GM12874 (cell line): ENCODE measurements at regions not wholly inside any gene's neighbourhood (a gene's known extent, or its start where the extent isn't known, plus 50 kb on each side); places are given as distances from the start of the nearest gene placed in this dataset.

Experiments used
- CTCF ChIP-seq: IDR thresholded peaks from 2 replicates; pipeline ENCODE4 v1.5.1; 2011; ENCODE audit warnings: low read depth, mild to moderate bottlenecking, control low read depth, low read length, moderate library complexity; ENCODE audit not compliant: insufficient read depth

DNA sequence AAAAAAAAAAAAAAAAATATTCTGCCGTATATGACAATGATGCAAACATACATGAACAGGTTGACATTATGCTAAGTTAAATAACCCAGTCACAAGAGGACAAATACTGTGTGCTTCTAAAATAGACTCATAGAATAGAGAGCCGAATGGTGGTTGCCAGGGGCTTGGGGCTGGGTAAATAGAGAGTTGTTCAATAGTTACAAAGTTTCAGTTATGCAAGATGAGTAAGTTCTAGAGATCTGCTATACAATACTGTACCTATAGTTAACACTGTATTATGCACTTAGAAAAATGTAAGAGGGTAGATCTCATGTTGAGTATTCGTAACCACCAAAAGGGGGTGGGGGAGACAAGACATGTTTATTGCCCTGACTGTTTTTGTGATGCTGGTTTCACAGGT is 77.1 kb upstream of the GNAI1 start:
- TF ChIP-seq CTCF = no peak

- TF ChIP-seq CTCF = no peak
Observed at GRCh38 chr7:80054356-80054755, 80.3 kb upstream of the GNAI1 start.

GRCh38 chr7:80053124-80053523 is 81.5 kb upstream of the GNAI1 start:
- TF ChIP-seq CTCF = no peak

DNA sequence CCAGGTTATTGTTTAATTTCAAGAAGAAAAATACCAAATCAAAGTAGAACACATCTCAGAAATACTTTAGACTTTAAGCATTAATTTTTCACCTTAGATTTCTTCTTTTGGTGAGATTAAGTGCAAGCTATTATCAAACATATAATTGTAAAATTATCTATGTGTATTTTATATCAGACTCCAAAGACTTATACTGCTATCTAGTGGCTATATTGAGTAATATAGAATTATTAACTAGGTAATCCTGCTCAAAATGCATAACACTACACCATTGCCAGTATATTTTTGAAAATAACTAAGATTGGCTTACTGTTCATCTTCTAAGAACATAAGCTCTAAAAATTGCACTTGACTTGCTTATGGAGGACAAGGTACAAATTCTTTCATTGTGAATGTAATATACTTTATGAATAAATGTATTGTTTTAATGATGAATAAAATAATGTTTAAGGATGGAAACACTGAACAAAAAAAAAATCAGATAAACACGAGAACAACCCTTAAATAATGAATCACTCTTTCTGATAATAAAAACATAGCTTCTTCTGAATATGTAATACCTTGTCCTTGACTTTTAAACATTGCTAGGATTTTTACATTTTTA is 86.7 kb upstream of the GNAI1 start:
- no peak for TF ChIP-seq CTCF

DNA sequence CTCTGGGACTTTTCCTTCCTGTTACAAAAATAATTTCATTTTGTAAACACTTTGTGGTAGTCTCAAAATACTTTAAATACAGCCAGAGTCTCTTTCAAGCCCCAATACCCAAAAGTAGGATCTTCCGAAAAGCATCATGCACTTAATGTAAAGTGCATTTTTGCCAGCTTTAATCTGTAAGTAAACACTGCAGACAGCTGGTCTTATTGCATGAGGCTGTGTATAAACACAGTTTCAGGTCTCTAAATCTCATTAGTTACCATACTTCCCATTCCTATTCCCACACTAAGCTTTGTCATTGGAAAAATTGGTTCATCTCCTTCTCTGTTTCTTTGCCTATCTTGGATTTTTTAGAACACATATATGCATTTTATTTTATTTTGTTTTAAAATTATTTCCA is 87.6 kb upstream of the GNAI1 start:
- TF ChIP-seq CTCF = no peak

DNA sequence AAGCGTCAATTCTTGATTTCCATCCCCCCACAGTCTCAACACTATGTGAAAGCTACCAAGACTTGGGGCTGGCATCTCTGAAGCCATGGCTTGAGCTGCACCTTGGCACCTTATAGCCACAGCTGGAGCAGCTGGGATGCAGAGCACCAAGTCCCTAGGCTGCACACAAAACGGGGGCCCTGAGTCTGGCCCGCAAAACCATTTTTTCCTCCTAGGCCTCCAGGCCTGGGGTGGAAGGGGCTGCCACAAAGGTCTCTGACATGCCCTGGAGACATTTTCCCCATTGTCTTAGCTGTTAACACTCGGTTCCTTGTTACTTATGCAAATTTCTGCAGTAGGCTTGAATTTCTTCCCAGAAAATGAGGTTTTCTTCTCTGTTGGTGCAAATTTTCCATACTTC is 89.8 kb upstream of the GNAI1 start:
- no peak for TF ChIP-seq CTCF

DNA sequence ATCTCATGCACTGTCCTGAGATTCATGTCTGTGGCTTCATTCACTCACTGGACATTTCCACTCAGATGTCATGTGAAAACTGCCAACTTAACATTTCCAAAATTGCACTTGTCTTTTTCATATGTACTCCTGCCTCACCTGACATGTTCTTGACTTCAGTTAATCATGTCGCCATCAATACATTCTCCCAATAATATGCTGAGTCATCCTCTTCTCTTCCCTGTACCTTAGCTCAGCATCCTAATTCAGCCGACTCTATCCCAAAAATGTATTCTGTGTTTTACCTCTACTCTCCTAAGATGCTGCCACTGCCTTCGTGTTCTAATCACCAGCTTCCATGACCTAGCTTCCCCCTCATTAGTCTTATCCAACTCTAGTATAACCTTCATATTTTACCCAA is 93.9 kb upstream of the GNAI1 start:
- TF ChIP-seq CTCF = no peak
